ENCODE measurements at regions not wholly inside any gene's neighbourhood (a gene's known extent, or its start where the extent isn't known, plus 50 kb on each side); places are given as distances from the start of the nearest gene placed in this dataset.

- Mint-ChIP-seq H3K4me1 (ENCODE audit: low read depth) (peaks cover 4% of the 10 kb centered on the region), H3K4me3 (no peak overlapping the region), H3K36me3 (ENCODE audit: low read depth) (no peaks in the 10 kb centered on the region), H3K9me3 (peaks cover 9% of the 10 kb centered on the region), H3K27me3 (no peaks in the 10 kb centered on the region), H3K27ac (no peak overlapping the region)
- Histone ChIP-seq H3K27me3 (ENCODE audit: control insufficient read depth in 1 of 2, insufficient read depth in 2 of 2, low read length in 2 of 2) (no peaks in the 10 kb centered on the region), H3K9me3 (ENCODE audit: control insufficient read depth in 1 of 2, insufficient read depth in 1 of 2, low read length in 2 of 2) (no peaks in the 10 kb centered on the region), H3K27ac (ENCODE audit: low read depth in 1 of 2, low read length in 2 of 2) (no peak overlapping the region), H3K36me3 (ENCODE audit: insufficient read depth, low read length) (no peaks in the 10 kb centered on the region), H3K4me1 (ENCODE audit: insufficient read depth, low read length) (no peaks in the 10 kb centered on the region), H3K4me3 (ENCODE audit: low read length) (no peak overlapping the region)
- ChIA-PET POLR2A (no interaction called here), CTCF (no interaction called here)
- no peak for DNase-seq
- TF ChIP-seq CTCF (IDR thresholded peaks at IDR 0.05), result no peak
- intact Hi-C loops (cut with DNase I, micrococcal nuclease), result no loop called here
- no peak for ATAC-seq (ENCODE audit: poor library complexity)
These were observed 222.0 kb upstream of the UBE2E2 start for GRCh38 chr3:22981166-22981565.

DNA sequence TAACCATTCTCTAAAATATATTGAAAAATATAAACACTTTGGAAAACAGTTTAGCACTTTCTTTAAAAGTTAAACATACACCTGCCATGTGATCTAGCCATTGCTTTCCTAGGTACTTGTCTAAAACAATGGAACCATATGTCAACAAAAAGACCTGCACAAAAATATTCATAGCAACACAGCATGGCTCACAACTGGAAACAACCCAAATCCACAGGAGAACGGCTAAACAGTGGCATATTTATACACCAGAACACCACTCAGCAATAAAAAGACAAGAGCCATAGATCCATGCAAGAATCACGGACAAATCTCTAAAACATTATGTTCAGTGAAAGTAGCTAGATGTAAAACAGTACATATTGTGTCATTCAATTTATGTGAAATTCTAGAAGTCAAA is 221.3 kb upstream of the UBE2E2 start:
- H3K27ac ChIP-seq (ENCODE audit: low read depth in 1 of 2, low read length in 2 of 2), result no peak overlapping the region
- Mint-ChIP-seq H3K4me1 (ENCODE audit: low read depth) (peaks cover 4% of the 10 kb centered on the region), H3K27me3 (no peaks in the 10 kb centered on the region), H3K9me3 (peaks cover 9% of the 10 kb centered on the region), H3K4me3 (no peak overlapping the region), H3K27ac (no peak overlapping the region), H3K36me3 (ENCODE audit: low read depth) (no peaks in the 10 kb centered on the region)
- intact Hi-C loops (cut with DNase I, micrococcal nuclease), result no loop called here
- ChIA-PET POLR2A (no interaction called here), CTCF (no interaction called here)
- no peaks in the 10 kb centered on the region for H3K27me3 ChIP-seq (ENCODE audit: control insufficient read depth in 1 of 2, insufficient read depth in 2 of 2, low read length in 2 of 2)
- no peak for DNase-seq
- H3K36me3 ChIP-seq (ENCODE audit: insufficient read depth, low read length), result no peaks in the 10 kb centered on the region
- no peaks in the 10 kb centered on the region for H3K4me1 ChIP-seq (ENCODE audit: insufficient read depth, low read length)
- no peak for ATAC-seq (ENCODE audit: poor library complexity)
- no peak overlapping the region for H3K4me3 ChIP-seq (ENCODE audit: low read length)
- no peaks in the 10 kb centered on the region for H3K9me3 ChIP-seq (ENCODE audit: control insufficient read depth in 1 of 2, insufficient read depth in 1 of 2, low read length in 2 of 2)
- TF ChIP-seq CTCF (IDR thresholded peaks at IDR 0.05), result no peak

DNA sequence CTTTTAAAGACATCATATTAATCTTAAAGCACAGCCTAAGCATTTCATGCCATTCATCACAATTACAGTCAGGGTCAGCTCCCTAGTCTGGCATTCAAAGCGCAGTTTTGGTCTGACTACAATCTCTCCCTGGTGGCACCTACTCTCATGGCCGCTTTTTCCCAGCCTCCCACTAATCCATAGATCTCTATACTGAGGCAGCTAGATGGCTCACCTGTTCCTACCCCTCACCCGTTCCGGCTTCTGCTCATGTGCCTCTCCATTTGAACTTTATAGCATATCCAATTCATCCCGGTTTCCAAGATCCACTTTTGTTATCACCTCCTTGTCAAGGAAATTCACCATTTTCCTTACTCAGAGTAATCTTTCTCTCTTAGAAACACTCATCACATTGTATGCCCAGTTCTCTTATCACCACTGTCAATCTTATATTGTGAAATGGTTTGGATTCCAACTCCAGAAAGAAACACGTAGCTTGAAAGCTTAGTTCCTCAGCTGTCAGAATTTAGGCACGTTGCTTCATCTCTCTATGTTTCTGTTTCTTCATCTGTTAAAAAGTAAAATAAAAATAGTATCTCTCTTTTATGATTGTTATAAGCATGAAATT is 220.0 kb upstream of the UBE2E2 start:
- Mint-ChIP-seq H3K27ac (no peak overlapping the region), H3K9me3 (peaks cover 9% of the 10 kb centered on the region), H3K4me3 (no peak overlapping the region), H3K36me3 (ENCODE audit: low read depth) (no peaks in the 10 kb centered on the region), H3K4me1 (ENCODE audit: low read depth) (no peaks in the 10 kb centered on the region), H3K27me3 (no peaks in the 10 kb centered on the region)
- ChIA-PET POLR2A (no interaction called here), CTCF (no interaction called here)
- TF ChIP-seq CTCF (IDR thresholded peaks at IDR 0.05), result no peak
- Histone ChIP-seq H3K27ac (ENCODE audit: low read depth in 1 of 2, low read length in 2 of 2) (no peak overlapping the region), H3K4me1 (ENCODE audit: insufficient read depth, low read length) (no peaks in the 10 kb centered on the region), H3K4me3 (ENCODE audit: low read length) (no peak overlapping the region), H3K36me3 (ENCODE audit: insufficient read depth, low read length) (no peaks in the 10 kb centered on the region), H3K9me3 (ENCODE audit: control insufficient read depth in 1 of 2, insufficient read depth in 1 of 2, low read length in 2 of 2) (no peaks in the 10 kb centered on the region), H3K27me3 (ENCODE audit: control insufficient read depth in 1 of 2, insufficient read depth in 2 of 2, low read length in 2 of 2) (no peaks in the 10 kb centered on the region)
- DNase-seq, result no peak
- intact Hi-C loops (cut with DNase I, micrococcal nuclease), result no loop called here
- ATAC-seq (ENCODE audit: poor library complexity), result no peak

All from CD4-positive, alpha-beta T cell (primary cell).